ENCODE measurements at regions not wholly inside any gene's neighbourhood (a gene's known extent, or its start where the extent isn't known, plus 50 kb on each side); places are given as distances from the start of the nearest gene placed in this dataset.
"Not testable (repeated sequence)": the region's sequence is repeated elsewhere in the genome, so short reads cannot be mapped to it uniquely, and the experiment has no call there.

GRCh38 chr18:78493490-78493889, 486.1 kb upstream of the SALL3 start:
- TF ChIP-seq CTCF, POLR2A (IDR thresholded peaks at IDR 0.05): not testable (repeated sequence)
